Stimulated activated CD4-positive, alpha-beta T cell treated with anti-CD3 and anti-CD28 coated beads, TNF-alpha, amount 100 ng/mL, for 1 hour (primary cell): ENCODE measurements at regions not wholly inside any gene's neighbourhood (a gene's known extent, or its start where the extent isn't known, plus 50 kb on each side); places are given as distances from the start of the nearest gene placed in this dataset.

Source experiments
- DNase-seq, 3 donors: peaks; one replicate each; pipeline ENCODE4 v3.0.0-alpha.2; 2020; ENCODE audit warnings: low read depth in 3 of 3, low spot score in 1 of 3

GRCh38 chr22:49322231-49322630, 505.4 kb downstream of the BRD1 start:
- no peak for DNase-seq

GRCh38 chr22:49321477-49322055, 506.1 kb downstream of the BRD1 start:
- DNase-seq = no peak

- DNase-seq = no peak
These were observed 506.8 kb downstream of the BRD1 start for GRCh38 chr22:49320714-49321476.

- no peak for DNase-seq
These were observed 510.3 kb downstream of the BRD1 start for GRCh38 chr22:49317369-49317768.

GRCh38 chr22:49312601-49313000, 515.1 kb downstream of the BRD1 start:
- no peak for DNase-seq

GRCh38 chr22:49310354-49310753, 517.3 kb downstream of the BRD1 start:
- no peak for DNase-seq

- no peak for DNase-seq
These were observed 519.4 kb downstream of the BRD1 start for GRCh38 chr22:49308300-49308699.

GRCh38 chr22:49307870-49308269, 519.8 kb downstream of the BRD1 start:
- DNase-seq = no peak

GRCh38 chr22:49307481-49307830, 520.2 kb downstream of the BRD1 start:
- DNase-seq = no peak

- no peak for DNase-seq
These were observed 520.8 kb downstream of the BRD1 start for GRCh38 chr22:49306632-49307480.

GRCh38 chr22:49305966-49306631, 521.6 kb downstream of the BRD1 start:
- DNase-seq = no peak

GRCh38 chr22:49305214-49305965, 522.3 kb downstream of the BRD1 start:
- DNase-seq = peak in 2 of 3 donors; percentile 14 to 62

- DNase-seq = no peak
These were observed 523.8 kb downstream of the BRD1 start for GRCh38 chr22:49303781-49304461.

GRCh38 chr22:49303061-49303735, 524.5 kb downstream of the BRD1 start:
- no peak for DNase-seq

- DNase-seq = no peak
These were observed 525.1 kb downstream of the BRD1 start for GRCh38 chr22:49302530-49302929.

GRCh38 chr22:49302150-49302460, 525.6 kb downstream of the BRD1 start:
- no peak for DNase-seq

GRCh38 chr22:49301398-49302149, 526.1 kb downstream of the BRD1 start:
- no peak for DNase-seq

- DNase-seq = no peak
These were observed 526.7 kb downstream of the BRD1 start for GRCh38 chr22:49300951-49301397.

- DNase-seq = no peak
These were observed 527.4 kb downstream of the BRD1 start for GRCh38 chr22:49300241-49300640.
